DOHH2 (cell line): ENCODE measurements at regions not wholly inside any gene's neighbourhood (a gene's known extent, or its start where the extent isn't known, plus 50 kb on each side); places are given as distances from the start of the nearest gene placed in this dataset.

Source experiments
- H3F3A ChIP-seq: fragments of 200-600 bp; sonication (generic), shearing (Covaris generic); 2 replicates; pipeline ENCODE4 v1.6.0; 2016; ENCODE audit warnings: antibody characterized with exemption, mild to moderate bottlenecking; ENCODE audit not compliant: control insufficient read depth, insufficient read depth
- H3K27ac ChIP-seq: fragments of 200-600 bp; sonication (generic); 2 replicates; pipeline ENCODE4 v1.5.1; 2014; ENCODE audit warnings: low read depth, mild to moderate bottlenecking, low read length, moderate library complexity
- H3K27me3 ChIP-seq: fragments of 200-600 bp; sonication (generic); 2 replicates; pipeline ENCODE4 v1.6.1; 2014; ENCODE audit warnings: mild to moderate bottlenecking, low read length, mixed read lengths; ENCODE audit not compliant: control insufficient read depth
- H3K36me3 ChIP-seq: fragments of 200-600 bp; sonication (generic); 2 replicates; pipeline ENCODE4 v1.6.1; 2014; ENCODE audit warnings: mild to moderate bottlenecking, low read length, moderate library complexity, mixed read lengths; ENCODE audit not compliant: control insufficient read depth
- H3K4me1 ChIP-seq: fragments of 200-600 bp; sonication (generic); 2 replicates; pipeline ENCODE4 v1.6.1; 2014; ENCODE audit warnings: mild to moderate bottlenecking, low read length, mixed read lengths; ENCODE audit not compliant: control insufficient read depth
- H3K4me2 ChIP-seq: fragments of 200-600 bp; sonication (generic); 2 replicates; pipeline ENCODE4 v1.6.0; 2014; ENCODE audit warnings: mild to moderate bottlenecking, low read length, moderate library complexity
- H3K4me3 ChIP-seq: fragments of 200-600 bp; sonication (generic); 2 replicates; pipeline ENCODE4 v1.5.1; 2014; ENCODE audit warnings: mild to moderate bottlenecking, low read length, mixed read lengths
- H3K79me2 ChIP-seq: fragments of 200-600 bp; sonication (generic); 2 replicates; pipeline ENCODE4 v1.6.1; 2014; ENCODE audit warnings: mild to moderate bottlenecking, low read length, mixed read lengths; ENCODE audit not compliant: control insufficient read depth
- H3K9me2 ChIP-seq: fragments of 200-600 bp; sonication (generic); replicated peaks from 2 replicates; pipeline ENCODE4 v1.6.1; 2014; ENCODE audit warnings: mild to moderate bottlenecking, low read length, mixed read lengths; ENCODE audit not compliant: control insufficient read depth
- H3K9me3 ChIP-seq: fragments of 200-600 bp; sonication (generic); 2 replicates; pipeline ENCODE4 v1.6.1; 2014; ENCODE audit warnings: antibody characterized with exemption, low read length, mixed read lengths; ENCODE audit not compliant: control insufficient read depth, insufficient read depth
- H4K20me1 ChIP-seq: fragments of 200-600 bp; sonication (generic); 2 replicates; pipeline ENCODE4 v1.6.0; 2014; ENCODE audit warnings: low read depth, mild to moderate bottlenecking, antibody characterized with exemption, low read length, moderate library complexity; ENCODE audit not compliant: control insufficient read depth, insufficient read depth
- EZH2phosphoT487 ChIP-seq: fragments of 200-600 bp; sonication (generic); IDR thresholded peaks from 2 replicates; pipeline ENCODE4 v1.6.1; 2017; ENCODE audit warnings: borderline replicate concordance, mild to moderate bottlenecking, antibody characterized with exemption, low read length, moderate library complexity, mixed read lengths
- TF ChIP-seq, protein P1 (sequence below): fragments of 200-600 bp; sonication (generic); IDR thresholded peaks from one replicate; pipeline ENCODE4 v1.5.1; 2014; ENCODE audit warnings: antibody characterized with exemption, mild to moderate bottlenecking, low read depth, low read length; ENCODE audit not compliant: poor library complexity, severe bottlenecking

DNA sequence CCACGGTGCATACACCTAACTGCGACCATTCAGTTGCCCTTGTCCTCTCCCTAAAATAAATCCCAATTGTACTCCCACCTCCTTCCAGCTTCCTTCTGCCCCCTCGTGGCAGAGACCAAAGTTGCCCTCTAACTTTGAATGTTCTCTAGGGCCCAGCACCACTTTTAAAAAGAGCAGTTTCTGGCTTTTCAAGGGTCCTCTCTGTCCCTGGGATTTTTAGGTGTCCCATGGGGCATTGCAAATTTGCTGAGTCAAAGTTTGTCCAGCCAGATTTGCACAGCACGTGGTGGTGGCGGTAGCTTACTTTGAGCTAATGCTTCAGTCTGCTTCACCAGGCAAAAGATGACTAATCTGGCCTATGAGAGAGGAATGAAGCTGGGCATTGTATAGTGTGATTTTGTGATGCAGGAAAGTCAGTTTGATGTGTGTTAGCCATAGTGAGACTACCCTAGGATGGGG lies 100.2 kb downstream of the PERP start:
- no peak overlapping the region for H3K4me2 ChIP-seq
- no peaks in the 10 kb centered on the region for H3K79me2 ChIP-seq
- TF ChIP-seq, protein P1, sequence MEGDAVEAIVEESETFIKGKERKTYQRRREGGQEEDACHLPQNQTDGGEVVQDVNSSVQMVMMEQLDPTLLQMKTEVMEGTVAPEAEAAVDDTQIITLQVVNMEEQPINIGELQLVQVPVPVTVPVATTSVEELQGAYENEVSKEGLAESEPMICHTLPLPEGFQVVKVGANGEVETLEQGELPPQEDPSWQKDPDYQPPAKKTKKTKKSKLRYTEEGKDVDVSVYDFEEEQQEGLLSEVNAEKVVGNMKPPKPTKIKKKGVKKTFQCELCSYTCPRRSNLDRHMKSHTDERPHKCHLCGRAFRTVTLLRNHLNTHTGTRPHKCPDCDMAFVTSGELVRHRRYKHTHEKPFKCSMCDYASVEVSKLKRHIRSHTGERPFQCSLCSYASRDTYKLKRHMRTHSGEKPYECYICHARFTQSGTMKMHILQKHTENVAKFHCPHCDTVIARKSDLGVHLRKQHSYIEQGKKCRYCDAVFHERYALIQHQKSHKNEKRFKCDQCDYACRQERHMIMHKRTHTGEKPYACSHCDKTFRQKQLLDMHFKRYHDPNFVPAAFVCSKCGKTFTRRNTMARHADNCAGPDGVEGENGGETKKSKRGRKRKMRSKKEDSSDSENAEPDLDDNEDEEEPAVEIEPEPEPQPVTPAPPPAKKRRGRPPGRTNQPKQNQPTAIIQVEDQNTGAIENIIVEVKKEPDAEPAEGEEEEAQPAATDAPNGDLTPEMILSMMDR = peak; percentile 74
- TF ChIP-seq EZH2phosphoT487 = no peak
- H3K9me2 ChIP-seq = no peaks in the 10 kb centered on the region
- H3K27me3 ChIP-seq = peaks cover 6% of the 10 kb centered on the region; the same call in 1 of the 2 replicates
- no peak overlapping the region for H3K4me3 ChIP-seq
- H3K9me3 ChIP-seq = no peaks in the 10 kb centered on the region
- H3K4me1 ChIP-seq = no peaks in the 10 kb centered on the region
- no peaks in the 10 kb centered on the region for H3K36me3 ChIP-seq
- H4K20me1 ChIP-seq = no peaks in the 10 kb centered on the region
- H3K27ac ChIP-seq = no peak overlapping the region
- no peaks in the 10 kb centered on the region for H3F3A ChIP-seq

DNA sequence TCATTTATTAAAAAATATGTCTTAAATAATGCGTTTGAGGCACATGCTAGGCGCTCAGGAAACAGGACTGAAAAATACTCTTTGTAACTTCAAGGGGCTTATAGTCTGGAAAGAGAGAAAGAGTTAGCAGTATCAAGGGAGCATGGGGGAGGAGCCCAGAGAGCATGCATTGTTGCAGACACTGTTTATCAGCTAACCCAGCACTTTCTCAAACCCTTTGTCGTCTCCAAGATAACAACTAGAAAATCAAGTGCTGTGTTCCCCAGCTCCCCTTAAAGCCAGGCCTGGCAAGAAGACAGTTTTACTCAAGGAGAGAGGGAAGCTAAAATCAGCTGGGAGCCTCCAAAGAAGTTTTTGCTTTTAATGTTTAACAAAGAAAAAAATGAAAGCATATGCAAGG lies 98.4 kb downstream of the PERP start:
- peaks cover 6% of the 10 kb centered on the region; the same call in 1 of the 2 replicates for H3K27me3 ChIP-seq
- H3K4me1 ChIP-seq = no peaks in the 10 kb centered on the region
- H3K9me2 ChIP-seq = no peaks in the 10 kb centered on the region
- no peaks in the 10 kb centered on the region for H3K79me2 ChIP-seq
- H3K27ac ChIP-seq = no peak overlapping the region
- TF ChIP-seq, protein P1 = no peak
- no peak for TF ChIP-seq EZH2phosphoT487
- no peak overlapping the region for H3K4me3 ChIP-seq
- H3K9me3 ChIP-seq = no peaks in the 10 kb centered on the region
- no peak overlapping the region for H3K4me2 ChIP-seq
- H4K20me1 ChIP-seq = no peaks in the 10 kb centered on the region
- H3F3A ChIP-seq = no peaks in the 10 kb centered on the region
- no peaks in the 10 kb centered on the region for H3K36me3 ChIP-seq

DNA sequence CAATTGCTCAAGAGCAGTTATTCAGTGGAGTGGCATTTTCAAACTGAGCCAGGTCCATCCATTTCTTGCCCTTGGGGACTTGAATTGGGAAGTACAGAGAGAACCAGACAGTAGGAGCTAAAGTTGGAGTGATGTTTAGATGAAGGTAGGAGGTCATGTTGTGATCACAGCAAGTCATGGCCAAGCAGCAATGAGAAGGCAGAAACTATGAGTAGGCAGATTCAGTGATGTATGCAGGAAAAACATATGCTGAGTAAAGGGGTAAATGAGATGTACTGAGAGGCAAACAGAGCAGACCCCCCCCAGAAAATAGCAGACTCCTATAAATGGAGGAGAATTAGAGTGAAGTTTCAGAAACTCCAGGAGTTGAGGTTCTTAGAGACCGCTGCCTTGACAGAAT lies 95.8 kb downstream of the PERP start:
- TF ChIP-seq, protein P1 = no peak
- H3K9me3 ChIP-seq = no peaks in the 10 kb centered on the region
- no peak overlapping the region for H3K27ac ChIP-seq
- no peak overlapping the region for H3K4me3 ChIP-seq
- no peaks in the 10 kb centered on the region for H3F3A ChIP-seq
- no peaks in the 10 kb centered on the region for H3K9me2 ChIP-seq
- no peaks in the 10 kb centered on the region for H3K4me1 ChIP-seq
- H3K4me2 ChIP-seq = no peak overlapping the region
- H4K20me1 ChIP-seq = no peaks in the 10 kb centered on the region
- H3K36me3 ChIP-seq = no peaks in the 10 kb centered on the region
- H3K27me3 ChIP-seq = 0 out of 2 replicates have a peak, but pooled peaks cover 3% of the 10 kb centered on the region
- no peaks in the 10 kb centered on the region for H3K79me2 ChIP-seq
